Breast epithelium (tissue), 3 donors: ENCODE measurements at regions not wholly inside any gene's neighbourhood (a gene's known extent, or its start where the extent isn't known, plus 50 kb on each side); places are given as distances from the start of the nearest gene placed in this dataset.

Experiments
- POLR2A ChIP-seq: fragments of 450-650 bp; IDR thresholded peaks from one replicate; pipeline ENCODE4 v1.6.1; 2016; ENCODE audit warnings: antibody characterized with exemption, mild to moderate bottlenecking, moderate library complexity
- POLR2AphosphoS5 ChIP-seq, 3 donors: sonication (generic); formaldehyde crosslinking; IDR thresholded peaks; one replicate each; pipeline ENCODE4 v1.6.1; 2017; ENCODE audit warnings: antibody characterized with exemption in 3 of 3

DNA sequence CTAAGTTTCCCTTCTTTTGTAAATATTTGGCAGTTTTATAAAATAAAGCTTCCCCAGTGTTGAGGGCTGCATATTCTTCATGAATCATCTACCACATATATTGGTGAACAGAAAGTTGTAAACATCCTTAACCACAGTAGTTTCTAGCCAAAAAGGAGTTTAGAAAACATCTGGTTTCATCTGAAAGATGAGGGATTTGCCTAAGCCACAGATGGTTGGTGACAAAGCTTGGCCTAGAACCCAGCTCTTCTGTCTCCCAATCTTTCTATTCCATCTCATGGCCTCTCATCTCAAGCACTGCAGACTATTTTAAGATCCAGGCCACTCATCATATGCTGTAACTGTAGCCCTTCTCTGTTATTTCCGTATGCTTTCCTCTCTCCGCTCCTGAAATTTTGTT lies 232.3 kb upstream of the TRPM3 start:
- TF ChIP-seq POLR2A (no peak), POLR2AphosphoS5 (IDR thresholded peaks at IDR 0.05) (no peak)
